Mucosa of rectum (tissue), 2 donors: ENCODE measurements at regions not wholly inside any gene's neighbourhood (a gene's known extent, or its start where the extent isn't known, plus 50 kb on each side); places are given as distances from the start of the nearest gene placed in this dataset.
"Not testable (repeated sequence)": the region's sequence is repeated elsewhere in the genome, so short reads cannot be mapped to it uniquely, and the experiment has no call there.

ENCODE experiments used
- H3K27ac ChIP-seq, 2 donors: one replicate each; pipeline ENCODE4 v1.7.0; 2013; ENCODE audit warnings: inconsistent platforms in 2 of 2, low read depth in 2 of 2, low read length in 2 of 2
- H3K27me3 ChIP-seq, 2 donors: one replicate each; pipeline ENCODE4 v1.7.0; 2013; ENCODE audit warnings: low read length in 2 of 2; ENCODE audit not compliant: control insufficient read depth in 2 of 2, insufficient read depth in 2 of 2
- H3K36me3 ChIP-seq, 2 donors: one replicate each; pipeline ENCODE4 v1.7.0; 2013; ENCODE audit warnings: low read length in 2 of 2; ENCODE audit not compliant: control insufficient read depth in 2 of 2, insufficient read depth in 2 of 2
- H3K4me1 ChIP-seq, 2 donors: one replicate each; pipeline ENCODE4 v1.7.0; 2013; ENCODE audit warnings: low read length in 2 of 2, mild to moderate bottlenecking in 1 of 2; ENCODE audit not compliant: control insufficient read depth in 2 of 2, insufficient read depth in 2 of 2
- H3K4me3 ChIP-seq, 2 donors: one replicate each; pipeline ENCODE4 v1.7.0; 2013; ENCODE audit warnings: low read length in 2 of 2
- H3K9ac ChIP-seq, 2 donors: one replicate each; pipeline ENCODE4 v1.7.0; 2013; ENCODE audit warnings: low read length in 2 of 2, low read depth in 1 of 2, mild to moderate bottlenecking in 1 of 2
- H3K9me3 ChIP-seq, 2 donors: one replicate each; pipeline ENCODE4 v1.7.0; 2013; ENCODE audit warnings: low read length in 2 of 2; ENCODE audit not compliant: control insufficient read depth in 2 of 2
- donor health status: healthy.
- donor health status: Normal muscosa, but diverticular disease.

GRCh38 chr7:17412883-17413282 is 114.4 kb downstream of the AHR start:
- Histone ChIP-seq H3K4me1 (peaks cover 0 to 4% of the 10 kb centered on the region in 2 donors), H3K27me3 (no peaks in the 10 kb centered on the region), H3K4me3 (no peak overlapping the region), H3K27ac (no peak overlapping the region), H3K9me3 (no peaks in the 10 kb centered on the region), H3K9ac (no peak overlapping the region), H3K36me3 (no peaks in the 10 kb centered on the region)

DNA sequence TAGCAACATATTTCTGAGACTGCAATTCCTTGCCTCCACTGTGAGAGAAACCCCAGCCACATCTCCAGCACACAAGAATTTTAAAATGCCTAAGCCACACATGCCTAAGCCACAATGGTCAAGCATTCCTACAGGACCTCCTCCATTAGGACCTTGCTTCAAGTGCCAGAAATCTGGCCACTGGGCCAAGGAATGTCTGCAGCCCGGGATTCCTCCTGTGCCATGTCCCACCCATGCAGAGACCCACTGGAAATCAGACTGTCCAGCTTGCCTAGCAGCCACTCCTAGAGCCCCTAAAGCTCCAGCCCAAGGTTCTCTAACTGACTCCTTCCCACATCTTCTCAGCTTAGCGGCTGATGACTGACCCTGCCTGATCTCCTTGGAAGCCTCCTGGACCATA is 117.5 kb downstream of the AHR start:
- H3K27me3 ChIP-seq = no peaks in the 10 kb centered on the region

GRCh38 chr7:17420308-17421015 is 122.0 kb downstream of the AHR start:
- H3K9ac ChIP-seq, H3K4me3 ChIP-seq, H3K27ac ChIP-seq, H3K9me3 ChIP-seq, H3K36me3 ChIP-seq, H3K4me1 ChIP-seq, H3K27me3 ChIP-seq: not testable (repeated sequence)

More for the DNA sequence above, 117.5 kb downstream of the AHR start:
- no peaks in the 10 kb centered on the region for H3K9me3 ChIP-seq
- H3K4me3 ChIP-seq = no peak overlapping the region
- no peaks in the 10 kb centered on the region for H3K4me1 ChIP-seq
- no peak overlapping the region for H3K9ac ChIP-seq
- H3K36me3 ChIP-seq = no peaks in the 10 kb centered on the region
- no peak overlapping the region for H3K27ac ChIP-seq

GRCh38 chr7:17421941-17422340 is 123.5 kb downstream of the AHR start:
- no peaks in the 10 kb centered on the region for H3K4me1 ChIP-seq
- H3K27me3 ChIP-seq = no peaks in the 10 kb centered on the region
- no peak overlapping the region for H3K4me3 ChIP-seq
- peaks cover 0 to under 1% of the 10 kb centered on the region in 2 donors for H3K9me3 ChIP-seq
- no peaks in the 10 kb centered on the region for H3K36me3 ChIP-seq
- no peak overlapping the region for H3K27ac ChIP-seq
- H3K9ac ChIP-seq = no peak overlapping the region

GRCh38 chr7:17422966-17423365 is 124.5 kb downstream of the AHR start:
- Histone ChIP-seq H3K9me3 (peaks cover 0 to 2% of the 10 kb centered on the region in 2 donors), H3K27me3 (no peaks in the 10 kb centered on the region), H3K27ac (no peak overlapping the region), H3K4me3 (no peak overlapping the region), H3K9ac (no peak overlapping the region), H3K36me3 (no peaks in the 10 kb centered on the region), H3K4me1 (no peaks in the 10 kb centered on the region)

DNA sequence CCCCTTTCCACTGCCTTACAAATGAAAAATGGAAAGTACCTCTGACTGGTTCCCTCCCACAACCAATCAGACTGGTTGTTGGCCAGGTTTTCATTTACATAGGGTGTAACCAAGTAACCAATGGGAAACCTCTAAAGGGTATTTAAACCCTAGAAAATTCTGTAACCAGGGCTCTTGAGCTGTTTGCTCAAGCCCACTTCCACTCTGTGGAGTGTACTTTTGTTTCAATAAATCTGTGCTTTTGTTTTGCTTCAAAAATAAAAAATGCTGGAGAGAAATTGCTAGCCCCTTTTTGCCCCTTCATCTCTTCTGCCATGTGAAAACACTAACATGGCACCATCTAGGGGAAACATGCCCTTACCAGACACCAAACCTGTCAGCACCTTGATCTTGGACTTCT is 129.5 kb downstream of the AHR start:
- H3K27ac ChIP-seq = no peak overlapping the region
- no peak overlapping the region for H3K4me3 ChIP-seq
- H3K27me3 ChIP-seq = no peaks in the 10 kb centered on the region
- no peaks in the 10 kb centered on the region for H3K36me3 ChIP-seq
- peaks cover 6 to 11% of the 10 kb centered on the region in 2 donors for H3K9me3 ChIP-seq
- no peak overlapping the region for H3K9ac ChIP-seq
- no peaks in the 10 kb centered on the region for H3K4me1 ChIP-seq

DNA sequence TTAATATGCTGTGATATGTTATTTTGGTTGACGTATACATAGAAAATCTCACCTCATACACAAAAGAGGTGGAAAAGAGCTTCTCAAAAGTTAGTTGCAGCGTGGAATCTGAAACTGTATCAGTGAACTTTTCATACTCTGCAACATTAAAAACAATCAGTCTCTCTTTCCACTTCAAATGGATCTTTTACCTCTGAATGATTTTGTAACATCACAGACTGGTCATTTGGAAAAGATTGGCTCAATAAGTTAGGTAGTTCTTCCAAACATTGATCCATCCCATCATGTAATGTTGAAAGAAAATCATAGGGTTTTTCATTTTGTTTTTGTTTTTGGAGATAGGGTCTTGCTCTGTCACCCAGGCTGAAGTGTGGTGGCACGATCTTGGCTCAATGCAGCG is 131.1 kb downstream of the AHR start:
- peaks cover 0 to 2% of the 10 kb centered on the region in 2 donors for H3K4me1 ChIP-seq
- H3K27me3 ChIP-seq = no peaks in the 10 kb centered on the region
- H3K9ac ChIP-seq = no peak overlapping the region
- H3K36me3 ChIP-seq = no peaks in the 10 kb centered on the region
- H3K9me3 ChIP-seq = peaks cover 6 to 11% of the 10 kb centered on the region in 2 donors
- no peak overlapping the region for H3K27ac ChIP-seq
- no peak overlapping the region for H3K4me3 ChIP-seq

GRCh38 chr7:17432793-17433192 is 134.3 kb downstream of the AHR start:
- Histone ChIP-seq H3K36me3 (no peaks in the 10 kb centered on the region), H3K4me3 (no peak overlapping the region), H3K27me3 (no peaks in the 10 kb centered on the region), H3K27ac (no peak overlapping the region), H3K9me3 (peaks cover 6 to 8% of the 10 kb centered on the region in 2 donors), H3K9ac (no peak overlapping the region), H3K4me1 (peaks cover 0 to 2% of the 10 kb centered on the region in 2 donors)

- Histone ChIP-seq H3K4me1 (peaks cover 0 to 8% of the 10 kb centered on the region in 2 donors), H3K36me3 (no peaks in the 10 kb centered on the region), H3K27ac (no peak overlapping the region), H3K4me3 (no peak overlapping the region), H3K9me3 (peaks cover 0 to 3% of the 10 kb centered on the region in 2 donors), H3K9ac (no peak overlapping the region), H3K27me3 (no peaks in the 10 kb centered on the region)
Observed at GRCh38 chr7:17434191-17434590, 135.7 kb downstream of the AHR start.

DNA sequence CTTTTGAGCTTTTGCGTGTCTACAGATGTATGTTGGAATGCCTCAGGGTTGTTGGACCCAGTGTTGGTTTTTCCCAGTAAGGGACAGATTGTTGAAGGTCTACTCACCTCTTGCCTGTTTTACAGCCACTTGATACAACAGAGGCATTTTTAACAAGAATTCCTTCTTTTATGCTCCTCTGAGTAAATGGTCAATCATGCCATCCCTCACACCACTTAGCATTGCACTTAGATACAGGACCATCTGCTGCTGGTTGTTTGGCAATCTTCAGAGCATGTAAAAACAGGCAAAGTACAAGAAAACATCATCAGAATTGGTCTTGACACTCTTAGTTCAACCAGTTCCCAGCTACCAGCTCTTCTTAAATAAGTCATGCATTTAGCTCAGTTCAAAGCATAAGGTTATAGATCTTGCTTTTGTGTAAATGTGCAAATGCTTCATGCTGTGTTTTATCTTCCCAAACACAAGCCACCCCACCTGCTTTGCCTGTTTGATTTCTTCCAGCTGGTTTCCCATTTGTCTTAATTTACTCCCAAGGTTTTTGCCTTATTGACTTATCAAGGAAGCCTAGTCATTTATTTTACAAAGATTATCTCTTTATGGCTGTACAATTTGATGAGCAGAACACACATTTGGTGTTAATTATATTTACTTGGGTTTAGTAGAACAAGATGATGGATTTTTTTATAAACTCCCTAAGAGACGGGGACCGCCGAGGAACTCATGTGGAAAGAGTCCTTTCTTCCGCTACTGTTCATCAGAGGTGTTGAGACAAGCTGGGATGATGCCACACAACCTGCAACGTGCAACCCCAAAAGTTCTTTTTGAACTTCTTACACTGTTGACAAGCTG is 136.6 kb downstream of the AHR start:
- Histone ChIP-seq H3K9ac (no peak overlapping the region), H3K4me1 (peaks cover 4 to 8% of the 10 kb centered on the region in 2 donors), H3K27ac (no peak overlapping the region), H3K36me3 (no peaks in the 10 kb centered on the region), H3K27me3 (no peaks in the 10 kb centered on the region), H3K4me3 (no peak overlapping the region), H3K9me3 (no peaks in the 10 kb centered on the region)
